Epidermal melanocyte (primary cell): ENCODE measurements at regions not wholly inside any gene's neighbourhood (a gene's known extent, or its start where the extent isn't known, plus 50 kb on each side); places are given as distances from the start of the nearest gene placed in this dataset.

Experiments
- DNase-seq: peaks from one replicate; pipeline ENCODE4 v3.0.0; 2011; ENCODE audit warnings: low spot score; ENCODE audit not compliant: insufficient read length

DNA sequence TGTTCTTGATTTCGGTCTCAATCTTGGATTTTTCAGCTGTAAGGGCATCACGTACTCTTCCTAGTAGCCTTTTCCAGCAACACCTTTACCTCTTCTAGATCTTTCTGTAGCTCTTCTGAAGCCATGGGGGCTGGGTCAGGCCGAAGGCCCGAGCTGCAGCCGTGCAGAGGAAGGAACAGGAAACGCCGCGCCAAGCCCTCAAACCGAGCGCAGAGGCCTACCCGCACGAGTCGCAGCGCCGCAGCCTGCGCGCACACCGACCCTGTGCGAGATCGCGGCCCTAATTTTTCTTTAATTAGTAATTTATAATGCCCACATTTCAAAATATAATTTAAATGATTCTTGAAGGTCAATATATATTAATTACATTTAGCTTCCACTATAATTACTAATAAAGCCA is 483.8 kb downstream of the NUP35 start:
- DNase-seq = no peak

DNA sequence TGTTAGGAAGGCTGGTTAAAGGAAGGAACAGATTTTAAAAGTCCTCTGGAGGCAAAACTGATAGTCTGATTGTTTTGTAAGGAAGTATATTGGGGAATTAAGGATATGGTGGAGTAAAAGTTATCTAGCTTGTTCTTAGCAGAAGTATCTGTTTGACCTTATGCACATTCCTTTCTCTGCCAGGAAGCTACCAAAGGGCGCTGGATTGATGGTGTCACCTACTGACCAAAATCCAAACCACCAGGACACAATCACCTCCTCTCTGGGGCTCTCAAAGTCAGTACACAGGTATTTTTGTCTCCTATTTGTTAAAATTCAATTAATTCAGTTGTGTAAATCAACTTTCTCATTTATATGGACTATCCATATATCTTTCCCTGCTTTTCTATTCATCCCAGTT is 484.5 kb downstream of the NUP35 start:
- DNase-seq = no peak

DNA sequence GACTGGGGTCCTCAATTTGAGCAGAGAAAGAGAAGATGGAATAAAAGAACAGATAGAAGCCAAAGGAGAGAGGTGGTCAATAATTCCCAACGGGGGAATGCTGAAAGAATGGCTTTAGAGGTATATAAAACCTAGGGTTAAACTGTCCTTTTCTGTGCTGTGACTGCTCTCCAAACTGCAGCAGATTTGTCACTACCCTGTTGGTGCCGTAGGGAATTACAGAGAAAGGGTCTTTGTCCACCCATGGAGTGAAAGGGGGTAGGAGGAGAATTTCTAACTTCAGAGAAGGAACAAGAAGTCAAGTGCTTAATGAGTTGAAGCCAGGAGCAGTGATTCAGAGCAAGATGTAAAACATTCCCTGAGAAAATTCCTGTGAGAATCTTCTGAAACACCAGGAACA is 486.5 kb downstream of the NUP35 start:
- DNase-seq = no peak

DNA sequence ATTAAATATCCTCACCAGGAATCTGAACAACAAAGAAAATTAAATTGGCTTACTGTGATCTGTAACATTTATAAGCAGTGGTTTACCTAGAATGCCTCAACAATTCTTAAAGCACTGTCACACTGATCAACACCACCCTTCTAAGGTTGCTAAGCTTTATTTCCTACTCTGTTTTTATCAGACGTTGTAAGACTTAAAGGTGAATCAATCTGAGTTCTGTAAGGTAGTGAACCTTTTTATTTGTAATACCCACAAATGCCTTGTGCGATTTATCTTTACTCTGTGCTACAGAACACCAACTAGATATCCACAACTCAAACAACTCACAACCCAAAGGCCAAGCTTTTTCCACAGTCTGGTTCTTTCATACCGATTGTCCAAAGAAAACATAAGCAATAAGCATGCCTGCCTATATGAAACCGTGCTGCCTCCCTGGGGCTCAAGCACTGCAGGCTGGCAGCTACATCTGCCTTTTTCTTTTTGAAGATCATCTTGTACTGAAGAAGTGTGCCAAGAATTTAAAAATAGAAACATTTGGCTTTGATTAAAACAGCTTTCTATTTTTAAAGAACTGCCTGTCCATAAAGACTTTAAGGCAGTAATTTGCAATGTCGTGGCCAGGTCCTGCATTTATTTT is 490.7 kb downstream of the NUP35 start:
- peak; percentile 59 for DNase-seq

DNA sequence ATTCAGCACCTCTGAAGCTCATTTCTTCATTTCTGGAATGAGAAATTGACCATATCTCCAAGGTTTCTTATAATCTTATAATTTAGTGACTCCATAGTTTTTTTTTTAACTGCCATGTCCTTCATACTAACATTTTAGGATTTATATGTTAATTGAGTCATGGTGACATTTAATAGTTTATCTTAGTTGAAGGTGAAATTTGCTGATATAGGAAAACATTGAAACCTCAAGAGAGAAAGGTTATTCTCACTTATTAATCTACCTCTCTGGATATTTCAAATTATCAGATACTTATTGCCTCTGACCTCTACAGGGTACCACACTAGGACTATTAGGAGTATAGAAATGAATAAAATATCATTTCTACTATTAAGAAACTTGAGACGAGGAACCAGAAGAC is 499.0 kb downstream of the NUP35 start:
- no peak for DNase-seq

DNA sequence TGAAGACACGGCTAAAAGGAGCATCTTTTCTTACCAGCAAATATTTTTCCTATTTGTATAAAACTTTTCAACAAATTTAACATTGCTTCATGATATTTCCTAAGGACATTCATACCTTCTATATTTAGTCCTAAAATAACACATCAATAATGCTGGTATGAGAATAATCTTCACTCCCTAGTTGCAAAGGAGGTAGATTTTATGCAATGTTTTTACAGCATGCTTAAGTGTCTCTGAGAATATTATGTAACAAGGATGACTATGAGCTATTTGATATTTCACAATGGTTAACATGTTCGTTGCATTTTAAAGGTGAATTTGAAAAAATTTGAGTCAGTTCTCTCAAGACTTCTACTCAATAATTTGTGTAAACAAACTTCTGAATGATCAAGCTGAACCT is 506.7 kb downstream of the NUP35 start:
- DNase-seq = no peak

DNA sequence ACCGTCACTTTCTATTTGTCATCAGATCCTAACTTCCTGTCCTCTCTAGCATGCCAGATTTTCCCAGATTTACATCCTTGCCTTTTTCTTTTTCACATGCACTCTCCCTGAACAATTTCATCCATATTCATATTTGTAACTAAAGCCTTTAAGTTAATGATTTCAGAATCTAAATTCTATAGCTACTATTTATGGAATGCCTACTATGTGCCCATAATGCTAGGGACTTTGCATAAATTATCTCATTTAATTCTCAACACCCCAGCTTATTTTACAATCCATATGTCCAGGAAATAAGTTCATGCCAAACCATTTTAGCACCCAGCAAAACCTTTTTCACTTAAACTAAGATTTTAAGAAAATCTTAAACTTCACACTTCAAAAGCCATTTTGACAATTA is 531.9 kb downstream of the NUP35 start:
- no peak for DNase-seq

DNA sequence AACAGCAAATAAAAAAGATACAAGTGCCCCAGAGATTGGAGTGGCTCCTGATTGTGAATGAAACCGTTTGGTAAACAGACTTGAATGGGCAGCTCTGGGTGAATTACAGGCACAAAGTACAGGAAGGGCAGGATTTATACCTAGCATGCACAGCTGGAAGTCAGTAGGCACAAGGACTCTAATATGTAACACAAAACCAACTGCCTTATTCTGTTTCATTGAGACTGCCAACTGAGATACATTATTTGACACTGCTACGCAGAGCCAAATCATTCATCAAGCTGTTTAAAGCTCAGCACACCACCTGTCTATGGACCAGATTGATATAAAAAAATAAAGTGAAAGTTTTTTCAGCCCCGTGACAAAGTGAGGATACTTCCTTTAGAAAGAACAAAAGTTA is 541.2 kb downstream of the NUP35 start:
- no peak for DNase-seq

DNA sequence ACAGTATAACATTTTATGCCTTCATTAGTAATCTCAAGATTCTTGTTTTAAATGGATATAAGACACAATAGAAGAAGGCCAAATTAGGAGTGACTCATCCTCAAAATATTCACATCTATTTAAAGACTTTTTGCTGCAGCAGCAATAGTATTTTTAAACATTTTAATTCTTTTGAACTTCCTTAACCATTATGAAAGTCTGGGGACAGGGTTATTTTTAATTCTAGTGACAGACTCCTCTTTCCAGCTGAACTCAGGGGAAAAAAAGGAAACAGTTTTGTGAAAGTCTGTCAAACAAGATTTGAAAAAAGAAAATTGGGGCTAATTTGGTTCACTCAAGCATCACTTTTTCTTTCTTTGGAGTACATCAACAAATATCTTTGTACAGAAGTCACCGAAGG is 541.8 kb downstream of the NUP35 start:
- DNase-seq = no peak

DNA sequence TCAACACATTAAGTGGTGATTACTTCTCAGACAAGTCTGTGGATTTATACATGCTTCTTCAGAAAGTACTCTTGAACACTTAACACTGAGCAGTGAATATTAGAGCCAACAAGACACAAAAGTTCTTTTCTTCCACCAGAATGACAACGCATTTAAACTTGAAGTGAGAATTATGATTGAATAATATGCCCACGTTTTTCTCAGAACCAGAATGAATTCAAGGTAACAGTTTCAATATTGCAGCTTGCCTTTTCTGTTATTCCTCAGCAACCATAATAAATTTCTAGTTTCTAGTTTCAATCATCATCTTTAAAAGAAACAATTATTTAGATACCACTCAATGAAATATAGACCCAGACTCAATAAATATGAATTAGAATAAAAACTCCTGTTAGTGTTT is 547.0 kb downstream of the NUP35 start:
- DNase-seq = no peak

DNA sequence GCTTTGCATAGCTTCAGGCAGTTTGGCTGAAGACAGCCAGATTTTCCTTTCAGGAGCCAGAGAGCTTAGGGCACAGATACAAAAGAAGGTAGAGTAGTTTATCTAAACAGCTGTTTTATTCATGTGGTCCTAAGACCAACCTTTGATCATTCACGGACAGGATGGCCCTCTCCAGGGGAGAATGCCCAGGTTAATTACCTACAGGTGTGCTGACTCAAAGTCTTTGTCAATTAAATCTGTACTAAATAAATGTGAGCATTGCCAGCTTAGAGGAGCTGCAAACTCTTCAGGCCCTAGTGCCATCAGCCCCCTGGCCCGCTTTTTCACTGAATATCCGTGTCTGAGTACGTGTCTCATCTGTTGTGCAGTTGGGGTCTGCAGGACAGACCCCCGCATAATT is 554.7 kb downstream of the NUP35 start:
- DNase-seq = no peak

DNA sequence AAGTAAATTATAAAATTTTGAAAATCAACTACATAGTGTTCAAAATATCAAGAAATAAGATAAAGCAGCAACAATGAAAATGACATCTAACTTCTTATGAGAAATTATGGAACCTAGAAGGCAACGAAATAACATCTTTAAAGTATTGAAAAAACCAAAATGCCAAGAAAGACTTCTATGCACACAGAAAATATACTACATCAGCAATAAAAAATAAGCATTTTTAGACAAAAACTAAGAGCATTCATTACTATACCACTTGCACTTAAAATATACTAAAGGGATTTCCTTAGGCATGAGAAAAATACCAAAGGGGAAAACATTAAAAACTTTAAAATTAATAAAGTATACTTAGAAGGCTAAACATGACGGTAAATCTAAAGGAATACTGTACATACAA is 556.3 kb downstream of the NUP35 start:
- no peak for DNase-seq

DNA sequence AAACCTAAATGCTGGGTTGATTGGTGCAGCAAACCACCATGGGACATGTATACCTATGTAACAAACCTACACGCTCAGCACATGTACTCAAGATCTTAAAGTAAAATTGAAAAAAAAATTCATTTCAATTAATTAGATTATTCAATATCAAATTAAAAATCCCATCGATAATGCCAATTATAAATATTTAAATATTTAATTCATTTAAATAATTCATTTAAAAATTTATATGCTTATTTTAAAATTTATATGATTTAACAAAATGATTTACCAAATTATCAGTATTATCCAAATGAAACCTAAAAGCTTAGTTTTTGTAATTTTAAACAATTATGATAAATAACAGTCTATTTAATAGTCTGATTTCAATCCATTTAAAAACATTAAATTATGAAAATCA is 560.4 kb downstream of the NUP35 start:
- no peak for DNase-seq

DNA sequence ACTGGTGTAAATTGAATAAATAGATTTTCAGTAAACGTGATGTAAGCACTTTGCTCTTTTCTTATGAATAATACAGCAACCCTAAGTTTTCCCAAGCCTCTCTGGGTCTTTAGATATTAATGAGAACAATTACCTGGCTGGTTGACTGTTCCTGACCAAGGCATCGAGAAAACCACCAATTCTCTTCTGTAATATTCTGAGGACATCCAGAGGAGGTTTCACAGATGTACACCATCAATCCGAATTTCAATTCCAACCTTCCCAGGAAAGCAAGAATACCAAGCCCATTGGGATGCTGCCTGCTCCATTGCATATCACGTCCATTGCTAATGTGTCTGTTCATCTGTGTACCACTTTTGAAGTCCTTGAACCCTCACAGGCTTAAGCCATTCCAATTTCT is 571.8 kb downstream of the NUP35 start:
- no peak for DNase-seq

DNA sequence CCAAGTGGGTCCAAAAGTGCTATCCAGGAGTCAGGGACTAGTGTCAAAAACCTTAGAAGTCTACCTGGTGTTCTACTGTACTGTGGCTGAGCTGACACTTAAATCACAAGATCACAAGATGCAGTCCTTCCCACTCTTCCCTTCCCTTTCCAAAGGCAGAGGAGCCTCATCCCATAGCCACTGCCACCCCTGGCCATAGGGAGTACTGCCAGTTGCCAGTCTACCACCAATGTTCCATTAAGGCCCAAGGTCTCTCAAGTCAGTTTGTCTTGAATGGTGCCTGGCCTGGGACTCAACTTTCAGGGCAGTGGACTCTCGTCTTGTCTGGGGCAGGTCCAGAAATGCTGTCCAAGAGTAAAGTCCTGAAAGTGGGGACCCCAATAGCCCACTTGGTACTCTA is 585.6 kb downstream of the NUP35 start:
- no peak for DNase-seq

DNA sequence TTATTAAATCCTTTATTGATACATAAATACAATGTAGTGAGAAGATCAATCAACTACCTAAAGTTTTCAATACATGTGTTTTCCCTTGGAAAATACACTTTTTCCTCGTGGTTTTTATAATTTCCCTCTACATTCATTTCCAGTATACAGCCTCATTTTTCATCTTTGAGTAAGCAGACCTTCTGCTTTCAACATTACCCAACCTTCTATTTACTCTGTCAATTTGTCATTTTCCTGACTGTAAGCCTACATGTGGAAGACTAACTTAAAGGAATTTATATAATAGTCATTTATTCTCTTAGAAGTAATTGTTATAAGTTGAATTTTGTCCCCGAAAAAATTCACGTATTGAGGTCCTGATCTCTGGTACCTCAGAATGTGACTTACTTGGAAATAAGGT is 594.0 kb downstream of the NUP35 start:
- DNase-seq = no peak

DNA sequence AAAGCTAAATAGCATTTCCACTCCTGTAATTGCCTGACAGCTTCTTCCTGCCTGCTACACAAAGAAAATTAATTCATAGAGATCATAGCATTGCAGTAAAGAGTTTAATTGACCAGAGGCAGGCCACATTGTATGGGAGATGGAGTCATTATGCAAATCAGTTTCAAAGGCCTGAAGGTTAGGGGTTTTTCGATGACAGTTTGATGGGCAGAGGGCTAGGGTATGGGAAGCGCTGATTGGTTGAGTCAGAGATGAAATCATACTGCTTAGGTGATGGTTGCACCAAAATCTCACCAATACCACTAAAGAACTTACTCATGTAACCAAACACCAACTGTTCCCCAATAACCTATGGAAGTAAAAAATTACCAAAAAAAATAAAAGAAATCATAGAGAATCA is 599.0 kb downstream of the NUP35 start:
- no peak for DNase-seq

DNA sequence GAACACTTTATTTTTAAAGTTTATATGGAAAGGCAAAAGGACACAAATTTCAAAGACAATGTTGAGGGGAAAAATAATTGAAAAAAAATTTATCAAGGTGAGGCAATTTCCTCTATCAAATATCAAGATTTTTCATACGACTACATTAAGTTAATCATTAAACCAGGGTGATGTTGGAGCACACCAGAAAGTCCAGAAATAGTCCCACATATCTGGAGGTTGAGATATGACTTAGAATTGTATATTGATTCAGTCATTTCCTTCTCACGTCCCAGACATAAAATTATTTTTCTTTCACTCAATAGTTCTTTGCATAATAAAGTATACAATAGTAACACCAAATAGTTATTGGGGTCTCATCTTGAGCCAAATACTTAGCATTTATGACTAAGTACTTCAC is 605.1 kb downstream of the NUP35 start:
- DNase-seq = no peak

DNA sequence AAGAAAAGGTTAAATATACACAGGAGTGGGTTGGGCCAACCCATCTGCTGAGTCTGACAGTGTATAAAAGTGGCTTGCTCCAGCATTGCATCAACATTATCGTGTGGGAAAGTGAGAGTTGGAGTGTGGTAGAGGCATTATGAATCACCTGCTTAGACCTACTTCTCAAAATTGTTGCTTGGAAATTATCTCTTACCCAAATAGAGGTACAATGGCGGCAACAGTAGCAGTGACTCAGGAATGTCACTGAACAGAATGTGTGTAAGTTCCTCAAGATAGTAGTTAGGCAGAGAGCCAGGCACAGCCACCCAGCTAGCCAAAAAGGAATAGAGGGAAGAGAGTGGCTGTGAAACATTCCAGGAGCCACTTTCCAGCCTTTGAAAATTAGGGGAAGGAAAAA is 616.0 kb downstream of the NUP35 start:
- no peak for DNase-seq

DNA sequence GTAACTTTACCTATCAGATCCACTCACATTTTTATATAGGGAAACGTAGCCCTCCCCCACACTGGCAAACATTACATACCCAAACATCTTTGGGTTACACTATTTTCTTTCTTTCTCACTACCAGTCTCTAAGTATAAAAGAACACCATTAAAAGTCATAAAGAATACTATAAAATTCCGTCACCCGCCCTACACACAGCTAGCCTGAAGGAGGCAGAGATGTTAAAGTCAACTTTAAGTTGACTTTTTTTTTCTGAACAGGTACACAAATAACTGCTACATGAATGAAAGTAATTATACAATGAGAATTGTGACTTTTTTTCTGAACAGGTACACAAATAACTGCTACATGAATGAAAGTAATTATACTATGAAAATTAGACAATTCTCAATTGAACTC is 628.3 kb downstream of the NUP35 start:
- no peak for DNase-seq

DNA sequence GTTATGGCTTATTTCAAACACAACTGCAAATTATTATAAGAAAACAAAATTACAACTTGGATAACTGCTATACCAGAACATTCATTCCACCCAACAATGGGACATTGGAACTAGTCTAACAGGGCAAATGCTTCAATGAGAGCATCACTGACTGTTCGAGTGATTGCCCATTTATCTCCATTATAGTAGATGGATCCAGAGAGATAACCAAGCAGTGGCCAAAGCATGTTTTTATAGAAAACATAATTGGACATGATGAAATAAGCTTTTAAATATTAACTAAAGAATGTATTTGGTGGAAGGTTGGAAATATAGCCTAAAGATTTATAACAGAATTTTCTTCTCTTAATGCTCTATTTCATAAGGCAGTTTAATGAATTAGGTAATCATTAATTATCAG is 634.8 kb downstream of the NUP35 start:
- no peak for DNase-seq

DNA sequence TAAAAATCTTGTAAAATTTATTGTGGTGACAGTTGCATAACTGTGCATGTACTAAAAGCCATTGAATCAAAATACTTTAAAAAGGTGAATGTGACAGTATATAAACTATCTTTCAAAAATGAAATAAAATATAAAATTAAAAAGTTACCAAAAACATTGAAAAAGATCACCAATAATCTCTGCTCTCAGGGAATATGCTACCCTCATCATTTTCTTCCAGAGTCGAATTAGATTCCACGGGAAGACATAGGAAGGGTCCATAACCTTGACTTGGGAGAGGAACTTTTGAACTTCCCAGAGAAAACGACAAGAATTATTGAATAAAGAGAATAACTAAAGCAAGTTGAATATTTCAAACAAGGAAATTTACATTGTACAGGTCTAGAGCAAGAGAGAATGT is 649.5 kb downstream of the NUP35 start:
- DNase-seq = no peak

DNA sequence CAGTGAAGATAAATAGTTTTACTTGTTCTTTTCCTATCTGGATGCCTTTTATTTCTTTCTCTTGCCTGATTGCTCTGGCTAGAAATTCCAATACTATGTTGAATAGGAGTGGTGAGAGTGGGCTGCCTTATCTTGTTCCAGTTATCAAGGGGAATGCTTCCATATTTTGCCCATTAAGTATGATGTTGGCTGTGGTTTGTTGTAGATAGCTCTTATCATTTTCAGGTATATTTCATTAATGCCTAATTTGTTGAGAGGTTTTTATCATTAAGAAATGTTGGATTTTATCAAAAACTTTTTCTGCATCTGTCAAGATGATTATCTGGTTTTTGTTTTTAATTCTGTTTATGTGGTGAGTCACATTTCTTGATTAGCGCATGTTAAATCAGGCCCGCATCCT is 655.8 kb downstream of the NUP35 start:
- DNase-seq = no peak

DNA sequence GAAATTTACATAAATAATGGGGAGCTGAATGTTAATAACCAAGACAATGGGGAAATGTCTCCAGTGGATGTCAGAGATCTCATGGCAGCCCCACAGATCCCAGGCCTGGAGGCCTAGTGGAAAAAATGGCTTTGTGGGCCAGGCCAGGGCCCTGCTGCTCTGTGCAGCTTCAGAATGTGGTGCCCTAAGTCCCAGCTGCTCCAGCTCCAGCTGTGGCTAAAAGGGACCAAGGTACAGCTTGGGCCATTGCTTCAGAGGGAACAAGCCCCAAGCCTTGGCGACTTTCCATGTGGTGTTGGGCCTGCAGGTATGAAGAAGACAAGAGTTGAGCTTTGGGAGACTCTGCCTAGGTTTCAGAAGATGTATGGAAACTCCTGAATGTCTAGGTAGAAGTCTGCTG is 658.2 kb downstream of the NUP35 start:
- DNase-seq = no peak
